ENCODE measurements at regions not wholly inside any gene's neighbourhood (a gene's known extent, or its start where the extent isn't known, plus 50 kb on each side); places are given as distances from the start of the nearest gene placed in this dataset.

GRCh38 chr15:67013696-67014095, 51.7 kb upstream of the SMAD3 start:
- DNase-seq (ENCODE audit: extremely low read depth, low read depth), result no peak

More at GRCh38 chr15:67013696-67014095, 51.7 kb upstream of the SMAD3 start:
- TF ChIP-seq, protein P1, sequence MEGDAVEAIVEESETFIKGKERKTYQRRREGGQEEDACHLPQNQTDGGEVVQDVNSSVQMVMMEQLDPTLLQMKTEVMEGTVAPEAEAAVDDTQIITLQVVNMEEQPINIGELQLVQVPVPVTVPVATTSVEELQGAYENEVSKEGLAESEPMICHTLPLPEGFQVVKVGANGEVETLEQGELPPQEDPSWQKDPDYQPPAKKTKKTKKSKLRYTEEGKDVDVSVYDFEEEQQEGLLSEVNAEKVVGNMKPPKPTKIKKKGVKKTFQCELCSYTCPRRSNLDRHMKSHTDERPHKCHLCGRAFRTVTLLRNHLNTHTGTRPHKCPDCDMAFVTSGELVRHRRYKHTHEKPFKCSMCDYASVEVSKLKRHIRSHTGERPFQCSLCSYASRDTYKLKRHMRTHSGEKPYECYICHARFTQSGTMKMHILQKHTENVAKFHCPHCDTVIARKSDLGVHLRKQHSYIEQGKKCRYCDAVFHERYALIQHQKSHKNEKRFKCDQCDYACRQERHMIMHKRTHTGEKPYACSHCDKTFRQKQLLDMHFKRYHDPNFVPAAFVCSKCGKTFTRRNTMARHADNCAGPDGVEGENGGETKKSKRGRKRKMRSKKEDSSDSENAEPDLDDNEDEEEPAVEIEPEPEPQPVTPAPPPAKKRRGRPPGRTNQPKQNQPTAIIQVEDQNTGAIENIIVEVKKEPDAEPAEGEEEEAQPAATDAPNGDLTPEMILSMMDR (IDR thresholded peaks at IDR 0.05; ENCODE audit: low read depth, low read length, missing control alignments), result no peak
- no peak overlapping the region for H3K4me3 ChIP-seq (replicated peaks; ENCODE audit: low read depth, low read length)
